GM12878 (cell line): ENCODE measurements at regions not wholly inside any gene's neighbourhood (a gene's known extent, or its start where the extent isn't known, plus 50 kb on each side); places are given as distances from the start of the nearest gene placed in this dataset.

Source experiments
- ATAC-seq: fragments of 200-7000 bp; cut with Tn5 transposase; 3 replicates; pipeline ENCODE4 v1.9.1; 2020; ENCODE audit warnings: mild to moderate bottlenecking, moderate library complexity
- BruUV-seq: library from RNA; stranded (reverse); fragments of 400-500 nt; replicated peaks from 2 replicates; lab custom pipeline; 2021; lab: Mats Ljungman, UMichigan
- CTCF ChIA-PET: fragments of 300-600 bp; sonication (Branson Sonifier 250); formaldehyde crosslinking; extraction: SDS; loops from one replicate; lab custom pipeline; 2021; ENCODE audit warnings: inconsistent platforms; lab: Yijun Ruan, JAX
- POLR2A ChIA-PET: fragments of 350-600 bp; formaldehyde crosslinking; extraction: SDS; loops from one replicate; lab custom pipeline; 2021; ENCODE audit warnings: inconsistent platforms; lab: Charles Lee
- RAD21 ChIA-PET: fragments of 300-600 bp; sonication (Branson Sonifier 250); formaldehyde crosslinking; loops from one replicate; lab custom pipeline; 2023; ENCODE audit warnings: antibody characterized with exemption; ENCODE audit not compliant: unreplicated experiment; lab: Charles Lee
- SMC1A ChIA-PET: fragments of 300-600 bp; sonication (Branson Sonifier 250); formaldehyde crosslinking; loops from one replicate; lab custom pipeline; 2023; ENCODE audit not compliant: unreplicated experiment, uncharacterized antibody; lab: Charles Lee
- DNase-seq: peaks from one replicate; pipeline ENCODE4 v3.0.0-alpha.2; 2011; ENCODE audit warnings: low read depth, low spot score
- FAIRE-seq: peaks from 3 replicates; lab custom pipeline; 2011; peaks lifted over from hg19 to GRCh38; lab: Jason Lieb, UNC
- H2AFZ ChIP-seq: 2 replicates; pipeline ENCODE4 v1.6.0; 2011; ENCODE audit warnings: low read depth, low read length, control low read depth; ENCODE audit not compliant: control insufficient read depth
- H3K27ac ChIP-seq: 2 replicates; pipeline ENCODE4 v1.5.1; 2011; ENCODE audit warnings: control low read depth; ENCODE audit not compliant: control insufficient read depth, insufficient read depth
- H3K27me3 ChIP-seq, 2 experiments: replicated peaks in 1 of 2; 2 replicates each; pipeline versions ENCODE4 v1.6.0 to v1.6.1; 2011; ENCODE audit warnings: low read length in 1 of 2; ENCODE audit not compliant: control insufficient read depth in 2 of 2, insufficient read depth in 2 of 2
- H3K36me3 ChIP-seq, 2 experiments: 2 replicates each; pipeline ENCODE4 v1.5.1; 2011; ENCODE audit warnings: low read length in 1 of 2; ENCODE audit not compliant: control insufficient read depth in 2 of 2, insufficient read depth in 2 of 2
- H3K4me1 ChIP-seq: 2 replicates; pipeline ENCODE4 v1.6.1; 2011; ENCODE audit warnings: mild to moderate bottlenecking, low read length, moderate library complexity, mixed read lengths; ENCODE audit not compliant: control insufficient read depth, insufficient read depth
- H3K4me2 ChIP-seq: 2 replicates; pipeline ENCODE4 v1.6.0; 2011; ENCODE audit warnings: control low read depth; ENCODE audit not compliant: control insufficient read depth, insufficient read depth
- H3K4me3 ChIP-seq: fragments of 200-600 bp; sonication (generic); 2 replicates; pipeline ENCODE4 v1.5.1; 2016
- H3K79me2 ChIP-seq: 2 replicates; pipeline ENCODE4 v1.6.0; 2011; ENCODE audit warnings: low read length; ENCODE audit not compliant: control insufficient read depth, insufficient read depth
- H3K9ac ChIP-seq: 2 replicates; pipeline ENCODE4 v1.8.0; 2011; ENCODE audit warnings: low read length, control low read depth, mixed read lengths; ENCODE audit not compliant: control insufficient read depth, insufficient read depth
- H3K9me3 ChIP-seq: replicated peaks from 3 replicates; pipeline ENCODE4 v1.5.1; 2011; ENCODE audit warnings: mild to moderate bottlenecking, low read length; ENCODE audit not compliant: control insufficient read depth, insufficient read depth
- H4K20me1 ChIP-seq: 2 replicates; pipeline ENCODE4 v1.6.0; 2011; ENCODE audit not compliant: control insufficient read depth, insufficient read depth
- FOS ChIP-seq: IDR thresholded peaks from 3 replicates; pipeline ENCODE4 v1.6.1; 2011; ENCODE audit warnings: borderline replicate concordance; ENCODE audit not compliant: insufficient read length; ENCODE audit errors: extremely low read depth
- HDAC2 ChIP-seq: fragments of 200-600 bp; sonication (generic); IDR thresholded peaks from 2 replicates; pipeline ENCODE4 v1.6.1; 2017
- RELB ChIP-seq: fragments of 450-650 bp; IDR thresholded peaks from 2 replicates; pipeline ENCODE4 v1.6.1; 2017; ENCODE audit warnings: low read depth, mild to moderate bottlenecking, moderate library complexity
- SP1 ChIP-seq: IDR thresholded peaks from one replicate; pipeline ENCODE4 v1.6.1; 2011; ENCODE audit warnings: low read depth, low read length
- TCF3 ChIP-seq: IDR thresholded peaks from 2 replicates; pipeline ENCODE4 v1.6.1; 2012; ENCODE audit warnings: low read depth, mild to moderate bottlenecking, low read length, borderline replicate concordance; ENCODE audit not compliant: insufficient read depth
- WRNIP1 ChIP-seq: IDR thresholded peaks from 2 replicates; pipeline ENCODE4 v1.6.1; 2011; ENCODE audit warnings: low read depth, low read length, improper control_type of control experiment, borderline replicate concordance
- WGBS: methylation state at CpG from one replicate; pipeline ENCODE4 v1.1.6; 2016; ENCODE audit warnings: low lambda C conversion rate; ENCODE audit not compliant: insufficient replicate concordance, insufficient coverage; ENCODE audit errors: missing lambda C conversion rate; 5-methylcytosine and 5-hydroxymethylcytosine counted together
- in situ Hi-C: fragments of 300-500 bp; cut with MboI; formaldehyde crosslinking; loops from 9 replicates; pipeline ENCODE4 v1.14.3; 2018; ENCODE audit warnings: mixed read lengths
- intact Hi-C: fragments of 100-400 bp; cut with micrococcal nuclease; formaldehyde crosslinking; loops from one replicate; pipeline ENCODE4 v1.14.2; 2022; ENCODE audit not compliant: unreplicated experiment
- TF ChIP-seq, protein P1 (sequence below): IDR thresholded peaks from 2 replicates; pipeline ENCODE4 v1.6.1; 2011; ENCODE audit warnings: low read depth, mild to moderate bottlenecking, low read length, moderate library complexity, borderline replicate concordance; ENCODE audit errors: extremely low read depth
- TF ChIP-seq, protein P2 (sequence below): fragments of 450-650 bp; IDR thresholded peaks from 2 replicates; pipeline ENCODE4 v1.6.1; 2017; ENCODE audit warnings: mild to moderate bottlenecking
- TF ChIP-seq, protein P3 (sequence below): fragments of 450-650 bp; IDR thresholded peaks from 2 replicates; pipeline ENCODE4 v1.6.1; 2017; ENCODE audit warnings: mild to moderate bottlenecking, moderate library complexity

GRCh38 chr21:35172231-35172630 is 123.1 kb upstream of the RUNX1 start (continued):
- TF ChIP-seq, protein P1, sequence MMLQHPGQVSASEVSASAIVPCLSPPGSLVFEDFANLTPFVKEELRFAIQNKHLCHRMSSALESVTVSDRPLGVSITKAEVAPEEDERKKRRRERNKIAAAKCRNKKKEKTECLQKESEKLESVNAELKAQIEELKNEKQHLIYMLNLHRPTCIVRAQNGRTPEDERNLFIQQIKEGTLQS = no peak
- TF ChIP-seq RELB (no peak), SP1 (no peak), FOS (no peak), TCF3 (no peak), WRNIP1 (no peak), HDAC2 (no peak)
- TF ChIP-seq, protein P2, sequence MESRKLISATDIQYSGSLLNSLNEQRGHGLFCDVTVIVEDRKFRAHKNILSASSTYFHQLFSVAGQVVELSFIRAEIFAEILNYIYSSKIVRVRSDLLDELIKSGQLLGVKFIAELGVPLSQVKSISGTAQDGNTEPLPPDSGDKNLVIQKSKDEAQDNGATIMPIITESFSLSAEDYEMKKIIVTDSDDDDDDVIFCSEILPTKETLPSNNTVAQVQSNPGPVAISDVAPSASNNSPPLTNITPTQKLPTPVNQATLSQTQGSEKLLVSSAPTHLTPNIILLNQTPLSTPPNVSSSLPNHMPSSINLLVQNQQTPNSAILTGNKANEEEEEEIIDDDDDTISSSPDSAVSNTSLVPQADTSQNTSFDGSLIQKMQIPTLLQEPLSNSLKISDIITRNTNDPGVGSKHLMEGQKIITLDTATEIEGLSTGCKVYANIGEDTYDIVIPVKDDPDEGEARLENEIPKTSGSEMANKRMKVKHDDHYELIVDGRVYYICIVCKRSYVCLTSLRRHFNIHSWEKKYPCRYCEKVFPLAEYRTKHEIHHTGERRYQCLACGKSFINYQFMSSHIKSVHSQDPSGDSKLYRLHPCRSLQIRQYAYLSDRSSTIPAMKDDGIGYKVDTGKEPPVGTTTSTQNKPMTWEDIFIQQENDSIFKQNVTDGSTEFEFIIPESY = no peak

DNA sequence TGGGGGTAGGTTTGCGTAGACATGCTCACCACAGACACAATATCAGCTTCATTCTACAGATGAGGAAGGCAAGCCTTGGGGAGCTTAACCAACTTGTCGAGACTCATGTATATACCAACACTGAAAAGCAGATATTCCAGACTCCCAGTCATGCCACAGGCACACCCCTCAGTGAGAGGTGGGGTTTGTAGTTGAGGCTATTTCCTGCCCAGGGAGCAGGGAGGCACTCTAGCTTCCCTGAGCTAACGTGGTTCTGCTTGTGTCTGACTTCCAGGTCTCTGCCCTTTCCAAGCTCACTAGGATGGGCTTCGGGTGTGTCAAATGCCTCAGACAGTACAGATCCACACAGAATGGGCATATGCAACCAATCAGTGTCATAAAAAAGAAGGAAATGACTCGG is 122.3 kb upstream of the RUNX1 start:
- ChIA-PET POLR2A (no interaction called here), SMC1A (no interaction called here), CTCF (no interaction called here), RAD21 (no interaction called here)
- Histone ChIP-seq H3K36me3 (no peaks in the 10 kb centered on the region), H3K4me2 (no peak overlapping the region), H3K79me2 (no peaks in the 10 kb centered on the region), H3K27ac (no peak overlapping the region), H3K9me3 (no peaks in the 10 kb centered on the region; the same call in 2 of the 3 replicates), H2AFZ (no peak overlapping the region), H3K4me1 (no peaks in the 10 kb centered on the region), H3K4me3 (no peak overlapping the region), H3K9ac (no peak overlapping the region), H4K20me1 (no peaks in the 10 kb centered on the region), H3K27me3 (no peaks in the 10 kb centered on the region)
- TF ChIP-seq, protein P3, sequence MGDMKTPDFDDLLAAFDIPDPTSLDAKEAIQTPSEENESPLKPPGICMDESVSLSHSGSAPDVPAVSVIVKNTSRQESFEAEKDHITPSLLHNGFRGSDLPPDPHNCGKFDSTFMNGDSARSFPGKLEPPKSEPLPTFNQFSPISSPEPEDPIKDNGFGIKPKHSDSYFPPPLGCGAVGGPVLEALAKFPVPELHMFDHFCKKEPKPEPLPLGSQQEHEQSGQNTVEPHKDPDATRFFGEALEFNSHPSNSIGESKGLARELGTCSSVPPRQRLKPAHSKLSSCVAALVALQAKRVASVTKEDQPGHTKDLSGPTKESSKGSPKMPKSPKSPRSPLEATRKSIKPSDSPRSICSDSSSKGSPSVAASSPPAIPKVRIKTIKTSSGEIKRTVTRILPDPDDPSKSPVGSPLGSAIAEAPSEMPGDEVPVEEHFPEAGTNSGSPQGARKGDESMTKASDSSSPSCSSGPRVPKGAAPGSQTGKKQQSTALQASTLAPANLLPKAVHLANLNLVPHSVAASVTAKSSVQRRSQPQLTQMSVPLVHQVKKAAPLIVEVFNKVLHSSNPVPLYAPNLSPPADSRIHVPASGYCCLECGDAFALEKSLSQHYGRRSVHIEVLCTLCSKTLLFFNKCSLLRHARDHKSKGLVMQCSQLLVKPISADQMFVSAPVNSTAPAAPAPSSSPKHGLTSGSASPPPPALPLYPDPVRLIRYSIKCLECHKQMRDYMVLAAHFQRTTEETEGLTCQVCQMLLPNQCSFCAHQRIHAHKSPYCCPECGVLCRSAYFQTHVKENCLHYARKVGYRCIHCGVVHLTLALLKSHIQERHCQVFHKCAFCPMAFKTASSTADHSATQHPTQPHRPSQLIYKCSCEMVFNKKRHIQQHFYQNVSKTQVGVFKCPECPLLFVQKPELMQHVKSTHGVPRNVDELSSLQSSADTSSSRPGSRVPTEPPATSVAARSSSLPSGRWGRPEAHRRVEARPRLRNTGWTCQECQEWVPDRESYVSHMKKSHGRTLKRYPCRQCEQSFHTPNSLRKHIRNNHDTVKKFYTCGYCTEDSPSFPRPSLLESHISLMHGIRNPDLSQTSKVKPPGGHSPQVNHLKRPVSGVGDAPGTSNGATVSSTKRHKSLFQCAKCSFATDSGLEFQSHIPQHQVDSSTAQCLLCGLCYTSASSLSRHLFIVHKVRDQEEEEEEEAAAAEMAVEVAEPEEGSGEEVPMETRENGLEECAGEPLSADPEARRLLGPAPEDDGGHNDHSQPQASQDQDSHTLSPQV = no peak
- DNase-seq = no peak
- BruUV-seq = no TSS peak
- FAIRE-seq = no peak
- no peak for ATAC-seq
- 64% methylated on average over 5 of the region's 5 CpGs for WGBS
- intact Hi-C loops = no loop called here
- in situ Hi-C loops = loop anchor here (5.0 kb wide), 1 partner anchor 49 kb away; no protein-coding TSS in a partner anchor
